ENCODE measurements at regions not wholly inside any gene's neighbourhood (a gene's known extent, or its start where the extent isn't known, plus 50 kb on each side); places are given as distances from the start of the nearest gene placed in this dataset.

DNA sequence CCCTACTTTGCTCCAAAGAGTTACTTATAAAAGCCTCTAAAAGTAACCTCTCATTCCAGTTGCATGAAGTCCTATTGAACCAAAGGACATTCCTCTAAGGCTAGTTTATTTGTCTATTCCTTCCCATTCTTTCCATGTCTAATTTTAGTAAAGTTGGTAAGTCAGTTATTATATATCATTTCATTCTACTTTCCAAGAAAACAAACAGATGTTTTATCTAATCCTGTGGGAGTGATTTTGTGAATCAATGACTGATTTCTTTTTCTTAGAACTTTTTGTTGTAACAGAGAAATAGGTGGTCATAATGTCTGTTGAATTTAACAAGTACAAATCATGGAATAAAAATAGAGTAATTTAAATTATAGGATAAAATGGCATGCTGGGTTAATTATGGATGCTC, 286.3 kb downstream of the FSIP2 start:
- no peaks in the 10 kb centered on the region for H3K36me3 ChIP-seq (ENCODE audit: insufficient read depth, low read length)
- no peaks in the 10 kb centered on the region for H3K4me1 ChIP-seq (ENCODE audit: insufficient read depth, low read length)
- H3K4me3 ChIP-seq (ENCODE audit: low read length), result no peak overlapping the region
- no peak overlapping the region for H2AFZ ChIP-seq (ENCODE audit: low read depth, low read length)
- no peaks in the 10 kb centered on the region for H3K9me3 ChIP-seq (ENCODE audit: low read length)
- H3K27me3 ChIP-seq (ENCODE audit: insufficient read depth, low read length), result no peaks in the 10 kb centered on the region

DNA sequence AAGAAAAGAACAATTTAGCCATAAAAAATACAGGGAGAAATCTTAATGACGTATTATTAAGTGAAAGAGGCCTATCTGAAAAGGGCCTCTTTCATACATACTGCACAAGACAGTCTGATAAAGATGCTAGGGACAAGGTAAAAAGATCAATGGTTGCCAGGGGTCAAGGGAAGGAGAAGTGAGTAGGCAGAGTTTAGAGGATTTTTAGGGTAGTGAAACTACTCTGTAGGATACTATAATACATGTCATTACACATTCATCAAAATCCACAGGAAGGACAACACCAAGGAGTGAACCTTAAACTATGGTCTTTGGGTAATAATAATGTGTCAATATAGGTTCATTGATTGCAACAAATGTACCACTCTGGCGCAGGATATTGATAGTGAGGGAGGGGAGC, 289.3 kb downstream of the FSIP2 start:
- no peak overlapping the region for H2AFZ ChIP-seq (ENCODE audit: low read depth, low read length)
- no peaks in the 10 kb centered on the region for H3K9me3 ChIP-seq (ENCODE audit: low read length)
- H3K36me3 ChIP-seq (ENCODE audit: insufficient read depth, low read length), result no peaks in the 10 kb centered on the region
- H3K27me3 ChIP-seq (ENCODE audit: insufficient read depth, low read length), result no peaks in the 10 kb centered on the region
- no peak overlapping the region for H3K4me3 ChIP-seq (ENCODE audit: low read length)
- H3K4me1 ChIP-seq (ENCODE audit: insufficient read depth, low read length), result no peaks in the 10 kb centered on the region

- no peak overlapping the region for H3K4me3 ChIP-seq (ENCODE audit: low read length)
- no peak overlapping the region for H2AFZ ChIP-seq (ENCODE audit: low read depth, low read length)
- H3K4me1 ChIP-seq (ENCODE audit: insufficient read depth, low read length), result no peaks in the 10 kb centered on the region
- no peaks in the 10 kb centered on the region for H3K36me3 ChIP-seq (ENCODE audit: insufficient read depth, low read length)
- no peaks in the 10 kb centered on the region for H3K27me3 ChIP-seq (ENCODE audit: insufficient read depth, low read length)
- H3K9me3 ChIP-seq (ENCODE audit: low read length), result no peaks in the 10 kb centered on the region
Observed at GRCh38 chr2:186031229-186031628, 292.6 kb downstream of the FSIP2 start.

DNA sequence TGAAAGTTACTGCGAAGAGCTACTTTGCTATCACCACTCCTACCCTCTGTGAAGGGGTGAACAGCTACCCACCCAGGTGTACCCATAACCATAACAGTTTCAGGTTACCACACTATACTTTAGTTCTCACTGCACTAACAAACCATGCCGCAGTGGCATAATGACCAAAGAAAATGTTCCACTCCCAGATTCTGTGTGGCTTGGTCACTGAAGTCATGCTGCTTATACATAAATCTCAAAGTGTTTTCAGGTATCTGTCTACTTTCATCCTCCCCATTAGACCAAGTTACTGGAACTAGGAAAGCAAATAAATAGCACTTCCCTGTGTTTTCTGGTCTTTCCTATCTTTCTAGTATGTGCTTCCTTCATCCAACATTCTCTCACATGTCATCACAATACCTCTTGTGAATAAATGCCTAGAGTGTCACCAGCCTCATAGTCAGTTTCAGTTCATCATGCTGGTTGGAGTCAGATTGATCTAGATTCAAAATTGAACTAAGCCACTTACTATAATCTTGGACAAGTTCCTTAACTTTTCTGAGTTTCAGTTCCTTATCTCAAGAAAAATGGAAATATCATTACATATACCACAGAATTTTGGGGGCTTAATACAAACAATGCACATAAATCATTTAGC, 293.6 kb downstream of the FSIP2 start:
- Histone ChIP-seq H3K36me3 (ENCODE audit: insufficient read depth, low read length) (no peaks in the 10 kb centered on the region), H3K9me3 (ENCODE audit: low read length) (no peaks in the 10 kb centered on the region), H3K27me3 (ENCODE audit: insufficient read depth, low read length) (no peaks in the 10 kb centered on the region), H2AFZ (ENCODE audit: low read depth, low read length) (no peak overlapping the region), H3K4me1 (ENCODE audit: insufficient read depth, low read length) (no peaks in the 10 kb centered on the region), H3K4me3 (ENCODE audit: low read length) (no peak overlapping the region)

GRCh38 chr2:186032930-186033329, 294.3 kb downstream of the FSIP2 start:
- Histone ChIP-seq H3K4me3 (ENCODE audit: low read length) (no peak overlapping the region), H3K4me1 (ENCODE audit: insufficient read depth, low read length) (no peaks in the 10 kb centered on the region), H3K27me3 (ENCODE audit: insufficient read depth, low read length) (no peaks in the 10 kb centered on the region), H3K9me3 (ENCODE audit: low read length) (no peaks in the 10 kb centered on the region), H3K36me3 (ENCODE audit: insufficient read depth, low read length) (no peaks in the 10 kb centered on the region), H2AFZ (ENCODE audit: low read depth, low read length) (no peak overlapping the region)

- H3K27me3 ChIP-seq (ENCODE audit: insufficient read depth, low read length), result no peaks in the 10 kb centered on the region
- no peaks in the 10 kb centered on the region for H3K4me1 ChIP-seq (ENCODE audit: insufficient read depth, low read length)
- no peaks in the 10 kb centered on the region for H3K36me3 ChIP-seq (ENCODE audit: insufficient read depth, low read length)
- H3K4me3 ChIP-seq (ENCODE audit: low read length), result no peak overlapping the region
- no peak overlapping the region for H2AFZ ChIP-seq (ENCODE audit: low read depth, low read length)
- H3K9me3 ChIP-seq (ENCODE audit: low read length), result no peaks in the 10 kb centered on the region
Observed at GRCh38 chr2:186033541-186033940, 294.9 kb downstream of the FSIP2 start.

- Histone ChIP-seq H3K36me3 (ENCODE audit: insufficient read depth, low read length) (no peaks in the 10 kb centered on the region), H3K4me1 (ENCODE audit: insufficient read depth, low read length) (no peaks in the 10 kb centered on the region), H2AFZ (ENCODE audit: low read depth, low read length) (no peak overlapping the region), H3K9me3 (ENCODE audit: low read length) (no peaks in the 10 kb centered on the region), H3K4me3 (ENCODE audit: low read length) (no peak overlapping the region), H3K27me3 (ENCODE audit: insufficient read depth, low read length) (no peaks in the 10 kb centered on the region)
Observed at GRCh38 chr2:186036862-186037449, 298.4 kb downstream of the FSIP2 start.

DNA sequence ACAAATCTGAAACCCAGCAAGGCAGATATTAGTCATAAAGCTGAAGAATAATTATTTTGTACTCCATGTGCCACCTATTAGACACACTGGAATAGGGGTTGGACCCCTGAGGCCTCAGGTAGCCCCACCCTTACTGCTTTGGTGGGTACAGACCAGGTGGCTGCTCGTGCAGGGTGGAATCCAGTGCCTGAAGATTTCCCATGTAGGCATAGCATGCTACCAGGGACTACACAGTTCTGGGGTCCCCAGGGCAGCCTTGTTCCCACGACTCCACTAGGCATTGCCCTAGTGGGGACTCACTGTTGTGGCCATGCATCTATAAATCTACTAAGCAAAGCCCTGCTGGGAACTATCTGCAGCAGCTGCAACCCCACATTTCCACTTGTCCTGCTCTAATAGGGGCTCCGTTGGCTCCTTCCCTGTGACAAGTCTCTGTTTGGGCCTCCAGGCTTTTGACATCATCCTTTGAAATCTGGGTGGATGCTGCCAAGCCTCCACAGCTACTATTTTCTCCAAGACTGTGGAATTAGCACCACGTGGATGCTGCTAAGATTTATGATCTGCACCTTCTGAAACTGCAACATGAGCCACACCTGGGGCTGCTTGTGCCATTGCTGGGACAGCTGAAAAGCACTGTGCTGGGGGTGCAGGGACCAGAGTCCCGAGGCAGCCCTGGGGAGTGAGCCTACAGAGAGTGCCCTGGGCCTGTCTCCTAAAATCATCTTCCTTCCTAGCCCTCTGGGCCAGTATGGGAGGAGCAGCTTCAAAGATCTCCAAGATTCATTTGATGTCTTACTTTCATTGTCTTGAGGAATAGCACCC, 303.8 kb downstream of the FSIP2 start:
- no peaks in the 10 kb centered on the region for H3K9me3 ChIP-seq (ENCODE audit: low read length)

GRCh38 chr2:186044761-186045160, 306.2 kb downstream of the FSIP2 start:
- H3K4me1 ChIP-seq (ENCODE audit: insufficient read depth, low read length), result no peaks in the 10 kb centered on the region
- no peak overlapping the region for H2AFZ ChIP-seq (ENCODE audit: low read depth, low read length)
- H3K27me3 ChIP-seq (ENCODE audit: insufficient read depth, low read length), result no peaks in the 10 kb centered on the region
- H3K4me3 ChIP-seq (ENCODE audit: low read length), result no peak overlapping the region
- no peaks in the 10 kb centered on the region for H3K36me3 ChIP-seq (ENCODE audit: insufficient read depth, low read length)
- no peaks in the 10 kb centered on the region for H3K9me3 ChIP-seq (ENCODE audit: low read length)

More for the DNA sequence above, 303.8 kb downstream of the FSIP2 start:
- no peaks in the 10 kb centered on the region for H3K36me3 ChIP-seq (ENCODE audit: insufficient read depth, low read length)
- H3K4me3 ChIP-seq (ENCODE audit: low read length), result no peak overlapping the region
- no peaks in the 10 kb centered on the region for H3K27me3 ChIP-seq (ENCODE audit: insufficient read depth, low read length)
- no peak overlapping the region for H2AFZ ChIP-seq (ENCODE audit: low read depth, low read length)
- H3K4me1 ChIP-seq (ENCODE audit: insufficient read depth, low read length), result no peaks in the 10 kb centered on the region

- peaks cover 7% of the 10 kb centered on the region for H3K4me1 ChIP-seq (ENCODE audit: insufficient read depth, low read length)
Observed at GRCh38 chr2:186052930-186053329, 314.3 kb downstream of the FSIP2 start.

DNA sequence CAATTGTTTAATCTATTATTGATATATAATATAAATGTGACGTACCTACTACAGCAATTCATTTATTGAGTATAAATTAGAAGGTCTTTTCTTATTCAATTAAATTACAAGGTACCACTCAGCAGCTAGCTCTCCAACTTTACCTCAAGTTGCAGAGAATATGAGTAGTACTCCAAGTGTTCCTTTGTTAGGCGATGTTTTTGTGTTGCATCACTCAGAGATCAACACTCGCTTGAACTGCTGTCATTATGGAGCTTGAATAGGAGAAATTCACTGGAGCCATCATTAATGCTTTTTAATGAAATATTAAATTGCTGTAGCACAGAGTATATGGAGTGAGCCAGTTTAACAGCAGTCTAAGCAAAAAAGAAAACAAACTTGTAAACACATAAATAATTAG, 320.0 kb downstream of the FSIP2 start:
- H3K36me3 ChIP-seq (ENCODE audit: insufficient read depth, low read length), result no peaks in the 10 kb centered on the region
- peaks cover 11% of the 10 kb centered on the region for H3K4me1 ChIP-seq (ENCODE audit: insufficient read depth, low read length)
- H3K4me3 ChIP-seq (ENCODE audit: low read length), result no peak overlapping the region
- H3K27me3 ChIP-seq (ENCODE audit: insufficient read depth, low read length), result no peaks in the 10 kb centered on the region
- no peaks in the 10 kb centered on the region for H3K9me3 ChIP-seq (ENCODE audit: low read length)
- no peak overlapping the region for H2AFZ ChIP-seq (ENCODE audit: low read depth, low read length)

More at GRCh38 chr2:186052930-186053329, 314.3 kb downstream of the FSIP2 start:
- Histone ChIP-seq H3K36me3 (ENCODE audit: insufficient read depth, low read length) (no peaks in the 10 kb centered on the region), H3K27me3 (ENCODE audit: insufficient read depth, low read length) (no peaks in the 10 kb centered on the region), H2AFZ (ENCODE audit: low read depth, low read length) (no peak overlapping the region), H3K9me3 (ENCODE audit: low read length) (peaks cover 2% of the 10 kb centered on the region), H3K4me3 (ENCODE audit: low read length) (no peak overlapping the region)

DNA sequence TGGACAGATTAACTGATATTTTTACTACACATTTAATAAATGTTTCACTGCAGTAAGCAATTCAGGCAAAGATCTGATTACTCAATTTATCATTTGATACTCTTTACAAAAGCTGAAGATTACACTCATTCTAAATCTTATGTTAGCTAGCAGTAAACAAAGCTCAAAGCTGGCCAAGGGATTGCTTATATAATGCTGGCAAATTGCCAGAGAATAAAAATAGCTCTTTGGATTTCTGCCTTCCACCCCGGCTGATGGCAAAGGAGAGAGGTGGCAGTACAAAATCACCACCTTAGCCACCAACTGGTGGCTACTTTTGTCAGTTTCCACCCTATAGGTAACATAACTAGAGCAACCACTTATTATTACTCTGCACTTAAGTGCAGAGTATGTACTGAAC, 320.5 kb downstream of the FSIP2 start:
- peaks cover 11% of the 10 kb centered on the region for H3K4me1 ChIP-seq (ENCODE audit: insufficient read depth, low read length)
- H3K9me3 ChIP-seq (ENCODE audit: low read length), result no peaks in the 10 kb centered on the region
- no peak overlapping the region for H3K4me3 ChIP-seq (ENCODE audit: low read length)

GRCh38 chr2:186060744-186061440, 322.3 kb downstream of the FSIP2 start:
- Histone ChIP-seq H2AFZ (ENCODE audit: low read depth, low read length) (no peak overlapping the region), H3K4me3 (ENCODE audit: low read length) (no peak overlapping the region), H3K4me1 (ENCODE audit: insufficient read depth, low read length) (peaks cover 11% of the 10 kb centered on the region), H3K36me3 (ENCODE audit: insufficient read depth, low read length) (no peaks in the 10 kb centered on the region), H3K27me3 (ENCODE audit: insufficient read depth, low read length) (no peaks in the 10 kb centered on the region), H3K9me3 (ENCODE audit: low read length) (no peaks in the 10 kb centered on the region)

More for the DNA sequence above, 320.5 kb downstream of the FSIP2 start:
- Histone ChIP-seq H3K36me3 (ENCODE audit: insufficient read depth, low read length) (no peaks in the 10 kb centered on the region), H3K27me3 (ENCODE audit: insufficient read depth, low read length) (no peaks in the 10 kb centered on the region), H2AFZ (ENCODE audit: low read depth, low read length) (no peak overlapping the region)

All from neuron (in vitro differentiated cells).